BJ (cell line): ENCODE measurements at regions not wholly inside any gene's neighbourhood (a gene's known extent, or its start where the extent isn't known, plus 50 kb on each side); places are given as distances from the start of the nearest gene placed in this dataset. TPM values are rescaled to one million over a fixed set of nuclear protein-coding genes. Genes with fewer than 3 reads are reported as not detected.

ENCODE experiments used
- CTCF ChIA-PET: fragments of 350-600 bp; formaldehyde crosslinking; extraction: SDS; loops from one replicate; lab custom pipeline; 2021; ENCODE audit warnings: antibody characterized with exemption, inconsistent platforms; lab: Yijun Ruan, JAX
- POLR2A ChIA-PET: fragments of 300-600 bp; sonication (Branson Sonifier 250); formaldehyde crosslinking; extraction: SDS; loops from one replicate; lab custom pipeline; 2021; ENCODE audit warnings: antibody characterized with exemption; lab: Charles Lee
- DNase-seq: peaks from one replicate; pipeline ENCODE4 v3.0.0-alpha.2; 2011; ENCODE audit warnings: low read depth
- H3K27me3 ChIP-seq: 2 replicates; pipeline ENCODE4 v1.6.0; 2011; ENCODE audit warnings: low read length; ENCODE audit not compliant: control insufficient read depth, insufficient read depth
- H3K36me3 ChIP-seq: 2 replicates; pipeline ENCODE4 v1.5.1; 2011; ENCODE audit warnings: low read length; ENCODE audit not compliant: control insufficient read depth, insufficient read depth
- H3K4me3 ChIP-seq: 2 replicates; pipeline ENCODE4 v1.5.1; 2011; ENCODE audit warnings: low read depth, mild to moderate bottlenecking, control low read depth, low read length
- CTCF ChIP-seq: IDR thresholded peaks from 2 replicates; pipeline ENCODE4 v1.5.1; 2011; ENCODE audit warnings: low read depth, mild to moderate bottlenecking, control low read depth, inconsistent platforms, low read length, moderate library complexity; ENCODE audit not compliant: insufficient read depth
- small RNA-seq: library from RNA; depleted of rRNA; stranded (forward); fragments of <200 nt; gene quantifications from one replicate; pipeline ENCODE3, GENCODE V24; 2012; ENCODE audit warnings: low replicate concordance, low read depth; ENCODE audit not compliant: insufficient read length

- no peak for DNase-seq
- no peaks in the 10 kb centered on the region; the same call in none of the 2 replicates for H3K36me3 ChIP-seq
- ChIA-PET CTCF (interaction anchor here (1.2 kb wide), 1 partner anchor 8 kb away, joined by 3 read pairs; no protein-coding TSS in a partner anchor), POLR2A (interaction anchor here (0.6 kb wide), 1 partner anchor 662 kb away, joined by 6 read pairs; no protein-coding TSS in a partner anchor)
- no peak overlapping the region for H3K4me3 ChIP-seq
- no peaks in the 10 kb centered on the region for H3K27me3 ChIP-seq
- no peak for TF ChIP-seq CTCF
These were observed 58.4 kb downstream of the ZZZ3 start for GRCh38 chr1:77624102-77624501.

- Histone ChIP-seq H3K27me3 (no peaks in the 10 kb centered on the region), H3K36me3 (no peaks in the 10 kb centered on the region; the same call in none of the 2 replicates), H3K4me3 (no peak overlapping the region)
- CTCF ChIA-PET = no interaction called here
- POLR2A ChIA-PET = no interaction called here
- DNase-seq = no peak
- no peak for TF ChIP-seq CTCF
These were observed 59.4 kb downstream of the ZZZ3 start for GRCh38 chr1:77623066-77623465.

- POLR2A ChIA-PET = no interaction called here
- Histone ChIP-seq H3K4me3 (no peak overlapping the region), H3K36me3 (no peaks in the 10 kb centered on the region; the same call in none of the 2 replicates), H3K27me3 (no peaks in the 10 kb centered on the region)
- no peak for DNase-seq
- TF ChIP-seq CTCF = no peak
- CTCF ChIA-PET = interaction anchor here (1.3 kb wide), 1 partner anchor 12 kb away, joined by 3 read pairs; no protein-coding TSS in a partner anchor
These were observed 62.2 kb downstream of the ZZZ3 start for GRCh38 chr1:77620273-77620672.

- DNase-seq = no peak
- Histone ChIP-seq H3K4me3 (no peak overlapping the region), H3K27me3 (no peaks in the 10 kb centered on the region), H3K36me3 (no peaks in the 10 kb centered on the region)
- CTCF ChIA-PET = interaction anchor here (1.2 kb wide), 1 partner anchor 12 kb away, joined by 3 read pairs; no protein-coding TSS in a partner anchor
- POLR2A ChIA-PET = no interaction called here
- no peak for TF ChIP-seq CTCF
These were observed 68.4 kb downstream of the ZZZ3 start for GRCh38 chr1:77614037-77614436.

Small RNA genes lying in the stretch of these regions (small RNA-seq; reads per million reads assigned to genes)
- not detected for gene RNA5SP20
